ENCODE measurements at regions not wholly inside any gene's neighbourhood (a gene's known extent, or its start where the extent isn't known, plus 50 kb on each side); places are given as distances from the start of the nearest gene placed in this dataset.

DNA sequence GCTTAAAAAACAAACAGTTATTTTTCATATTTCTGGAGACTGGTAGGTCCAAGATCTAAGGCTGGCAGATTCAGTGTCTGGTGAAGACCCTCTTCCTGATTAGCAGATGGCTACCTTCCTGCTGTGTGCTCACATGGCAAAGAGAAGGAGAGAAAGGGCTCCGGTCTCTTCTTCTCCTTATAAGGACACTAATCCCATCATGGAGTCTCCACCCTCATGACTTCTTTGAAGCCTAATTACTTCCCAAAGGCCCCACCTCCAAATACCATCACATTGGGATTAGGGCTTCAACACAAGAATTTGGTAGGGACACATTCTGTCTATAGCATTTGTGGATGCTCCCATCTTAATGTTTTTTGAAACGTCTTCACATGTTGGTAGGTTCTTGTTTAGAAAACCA is 391.1 kb downstream of the TMEM161B start:
- DNase-seq (ENCODE audit: low read depth in 4 of 4, low spot score in 3 of 4) = no peak

DNA sequence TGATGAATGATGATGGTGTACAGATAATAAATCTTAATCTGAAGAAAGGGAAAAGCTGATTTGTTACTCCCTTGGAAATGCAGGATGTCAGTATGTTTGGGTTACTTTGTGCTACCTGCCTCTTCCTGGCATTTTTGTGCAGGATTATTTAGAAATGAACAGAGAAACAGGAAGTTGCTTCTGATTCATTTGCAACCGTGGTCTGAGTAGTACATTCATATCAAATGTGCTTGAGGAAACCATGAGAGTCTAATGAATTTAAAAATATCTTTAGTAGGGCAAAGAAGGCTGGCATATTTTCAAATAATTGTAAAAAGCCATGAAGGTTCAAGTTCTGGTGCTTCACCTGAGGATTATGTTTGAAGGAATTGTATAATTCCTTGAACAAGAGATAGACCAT is 391.6 kb downstream of the TMEM161B start:
- no peak for DNase-seq (ENCODE audit: low read depth in 4 of 4, low spot score in 3 of 4)

DNA sequence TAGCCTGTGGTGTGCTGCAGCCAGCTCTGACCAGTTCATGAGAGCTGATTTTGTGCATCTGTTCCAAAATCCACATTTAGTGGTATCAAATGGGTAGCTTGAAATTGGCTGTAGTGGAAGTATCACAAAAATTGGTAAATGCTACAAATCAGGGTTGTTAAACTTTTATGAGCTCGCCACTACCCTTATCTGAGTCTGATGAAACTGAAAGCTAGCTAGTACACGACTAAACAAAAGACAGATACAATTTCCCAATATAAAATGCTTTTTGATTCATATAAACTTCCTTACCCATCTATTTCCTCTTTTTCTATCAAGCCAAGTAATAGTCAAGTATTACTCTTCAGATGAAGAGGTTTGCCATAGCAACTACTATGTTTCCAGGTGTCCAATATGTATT is 392.0 kb downstream of the TMEM161B start:
- no peak for DNase-seq (ENCODE audit: low read depth in 4 of 4, low spot score in 3 of 4)

DNA sequence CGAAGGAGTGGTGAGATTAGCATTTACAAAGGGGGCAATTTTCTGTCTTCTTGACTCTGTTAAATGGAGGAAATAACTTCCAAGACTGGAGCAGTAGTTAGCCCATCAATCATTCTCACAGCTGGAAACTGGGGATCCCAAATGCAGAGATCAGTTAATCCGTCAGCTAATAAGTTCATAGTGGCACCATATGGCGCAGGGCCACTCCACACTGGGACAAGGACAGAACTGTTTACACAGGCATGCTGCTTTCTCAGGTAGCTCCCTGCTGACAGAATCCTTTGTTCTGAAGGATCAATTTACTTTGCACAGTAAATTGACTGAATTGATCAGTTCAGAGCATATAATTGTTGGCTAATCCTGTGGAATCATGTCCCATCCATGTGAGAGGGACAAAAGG is 395.7 kb downstream of the TMEM161B start:
- no peak for DNase-seq (ENCODE audit: low read depth in 4 of 4, low spot score in 3 of 4)

DNA sequence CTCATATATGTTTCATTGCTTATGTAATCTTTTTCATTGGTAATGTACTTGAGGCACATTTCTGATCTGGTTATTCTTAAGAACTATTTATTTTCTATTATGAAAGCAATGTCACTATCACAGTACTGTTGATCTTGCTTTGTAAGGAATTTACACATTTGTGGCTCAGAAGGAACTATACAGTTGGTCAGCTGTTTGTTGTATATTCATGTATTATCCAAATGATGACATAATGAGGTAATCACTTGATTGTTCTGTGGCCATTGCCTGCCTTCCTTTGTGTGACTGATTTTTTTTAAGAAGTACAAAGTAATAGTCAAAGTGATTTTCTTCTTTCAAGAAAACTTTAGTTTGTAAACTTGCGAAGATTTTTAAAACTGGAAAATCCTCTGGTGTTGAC is 399.9 kb downstream of the TMEM161B start:
- no peak for DNase-seq (ENCODE audit: low read depth in 4 of 4, low spot score in 3 of 4)

DNA sequence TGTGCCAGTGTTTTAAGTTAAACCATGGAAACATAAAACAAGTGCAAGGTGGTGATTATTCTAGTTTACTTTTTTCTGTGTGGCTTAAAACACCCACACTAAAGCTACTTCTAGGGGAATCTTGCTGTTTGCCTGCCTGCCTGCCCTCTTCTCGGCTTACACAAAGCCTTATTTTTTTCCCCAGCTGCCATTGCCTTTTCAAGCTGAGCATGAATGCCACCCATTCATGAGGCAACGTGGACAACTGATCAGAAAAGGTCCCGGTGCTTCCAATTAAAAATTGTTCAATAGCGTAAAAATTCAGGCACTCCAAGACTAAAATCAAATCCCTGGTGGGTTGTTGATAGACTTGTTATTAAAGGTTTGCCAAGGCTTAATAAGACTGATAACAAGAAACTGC is 401.4 kb downstream of the TMEM161B start:
- no peak for DNase-seq (ENCODE audit: low read depth in 4 of 4, low spot score in 3 of 4)

DNA sequence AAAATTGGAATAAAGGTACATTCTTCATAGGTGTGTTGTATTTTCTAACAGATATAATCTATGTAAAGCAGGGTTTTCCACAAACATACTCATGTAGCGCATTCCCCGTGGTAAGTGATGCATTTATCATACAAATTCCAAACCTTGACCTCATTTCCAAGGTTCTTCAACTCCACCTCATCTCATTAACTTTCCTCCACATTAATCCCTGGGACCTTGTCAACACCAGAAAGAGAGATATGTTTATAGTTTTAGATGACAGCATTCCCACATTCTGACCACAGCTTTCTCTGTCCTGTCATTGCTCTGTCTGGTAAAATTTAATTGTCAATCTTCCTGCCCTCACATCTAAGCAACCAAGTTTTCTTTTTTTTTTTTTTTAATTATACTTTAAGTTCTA is 415.1 kb downstream of the TMEM161B start:
- no peak for DNase-seq (ENCODE audit: low read depth in 4 of 4, low spot score in 3 of 4)

DNA sequence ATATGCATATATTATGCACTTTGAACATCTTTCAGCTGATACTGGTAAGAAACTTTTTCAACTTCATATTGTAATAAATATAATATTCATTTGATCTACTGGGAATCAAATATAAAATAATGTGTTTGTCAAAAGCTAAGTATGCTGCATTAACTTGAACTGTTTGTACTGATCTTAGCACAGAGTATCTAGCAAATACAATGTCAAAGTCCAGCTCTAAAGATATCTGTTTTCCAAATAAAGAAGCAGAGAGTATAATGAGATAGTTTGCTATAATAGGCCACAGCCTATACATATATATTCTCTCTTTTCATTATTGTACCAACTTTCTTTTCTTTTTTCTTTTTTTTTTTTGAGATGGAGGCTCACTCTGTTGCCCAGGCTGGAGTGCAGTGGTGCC is 417.0 kb downstream of the TMEM161B start:
- no peak for DNase-seq (ENCODE audit: low read depth in 4 of 4, low spot score in 3 of 4)

DNA sequence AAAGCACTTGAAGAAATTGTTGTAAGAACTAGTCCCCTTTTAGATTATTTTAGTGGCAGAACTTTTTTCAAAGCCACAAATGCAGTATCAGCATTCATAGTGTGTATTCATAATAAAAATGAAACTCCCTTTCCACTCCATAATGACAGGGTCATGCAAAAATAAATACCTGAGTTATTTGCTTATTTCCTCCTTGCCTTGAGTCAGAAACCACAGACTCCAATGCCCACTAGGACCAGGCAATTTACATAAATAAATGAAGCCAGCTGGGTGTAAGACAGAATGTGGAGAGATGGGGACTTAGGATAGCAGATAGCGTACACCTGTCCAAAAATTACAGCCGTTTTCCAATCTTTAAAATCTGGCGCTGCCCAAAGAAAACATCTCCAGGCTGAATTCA is 417.8 kb downstream of the TMEM161B start:
- no peak for DNase-seq (ENCODE audit: low read depth in 4 of 4, low spot score in 3 of 4)

DNA sequence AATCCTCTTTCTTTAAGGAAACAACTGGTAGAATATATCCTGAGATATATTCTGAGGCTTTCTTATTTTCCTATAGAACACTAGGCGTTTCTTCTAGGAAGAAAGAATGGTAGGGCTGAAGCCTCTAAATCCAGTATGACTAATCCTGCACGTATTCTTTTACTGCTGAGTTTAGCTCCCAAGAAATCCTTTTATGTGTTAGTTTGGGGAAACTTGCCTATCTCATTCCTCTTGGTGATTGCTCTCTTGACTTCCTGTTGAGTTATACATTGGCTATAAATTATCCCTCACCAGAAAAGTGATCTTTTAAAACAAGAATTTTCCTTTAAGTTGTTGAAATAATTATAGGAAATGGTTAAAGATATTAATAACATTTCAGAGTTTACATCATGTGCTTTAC is 422.9 kb downstream of the TMEM161B start:
- DNase-seq (ENCODE audit: low read depth in 4 of 4, low spot score in 3 of 4) = no peak

DNA sequence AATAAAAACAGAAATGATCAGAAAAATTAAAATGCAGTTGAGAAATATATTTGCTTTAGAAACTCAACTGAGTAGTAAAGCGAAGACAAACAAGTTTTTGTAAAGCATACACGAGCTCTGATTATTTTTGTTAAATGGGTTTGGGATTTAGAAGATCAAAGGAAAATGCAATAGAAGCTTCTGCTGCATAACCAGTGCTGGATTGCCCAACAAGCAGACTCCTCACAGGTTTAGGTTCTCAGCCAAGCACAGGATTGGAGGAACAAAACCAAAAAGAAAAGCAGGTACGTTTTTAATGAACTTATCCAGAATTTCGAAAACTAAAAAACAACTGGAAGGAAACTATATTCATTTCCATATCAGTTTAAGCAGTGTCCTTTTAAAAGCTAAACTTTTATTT is 423.8 kb downstream of the TMEM161B start:
- no peak for DNase-seq (ENCODE audit: low read depth in 4 of 4, low spot score in 3 of 4)

DNA sequence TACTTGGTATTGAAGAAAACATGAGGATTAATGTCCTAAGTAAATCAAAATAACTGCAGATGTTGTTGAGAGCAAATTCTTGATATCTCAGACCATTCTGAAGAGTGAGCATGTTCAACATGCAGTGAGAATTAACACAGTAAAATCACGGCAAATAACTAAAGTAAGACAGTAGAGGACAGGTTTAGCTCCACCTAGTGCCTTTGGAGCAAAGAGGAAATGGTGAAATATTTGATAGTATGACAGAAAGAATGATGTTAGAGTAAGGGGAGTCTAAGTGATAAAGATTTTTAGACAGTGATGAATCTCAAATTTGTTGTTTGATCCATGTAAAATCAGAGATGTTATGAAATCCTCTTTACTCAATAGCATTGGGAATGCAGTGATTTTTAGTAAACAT is 424.2 kb downstream of the TMEM161B start:
- no peak for DNase-seq (ENCODE audit: low read depth in 4 of 4, low spot score in 3 of 4)

DNA sequence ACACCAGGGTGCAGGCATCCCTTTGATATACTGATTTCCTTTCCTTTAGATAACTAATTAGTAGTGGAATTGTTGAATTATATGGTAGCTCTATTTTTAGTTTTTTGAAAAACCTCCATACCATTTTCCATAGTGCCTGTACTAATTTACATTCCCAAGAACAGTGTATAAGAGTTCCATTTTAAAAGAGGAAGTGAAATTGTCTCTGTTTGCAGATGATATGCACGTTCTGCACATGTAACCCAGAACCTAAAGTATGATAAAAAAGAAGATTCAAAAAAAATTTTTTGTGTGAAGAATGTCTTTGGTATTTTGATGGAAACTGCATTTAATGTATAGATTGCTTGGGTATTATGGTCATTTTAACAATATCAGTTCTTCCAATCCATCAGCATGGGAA is 424.0 kb upstream of the CCNH start:
- DNase-seq (ENCODE audit: low read depth in 4 of 4, low spot score in 3 of 4) = no peak

DNA sequence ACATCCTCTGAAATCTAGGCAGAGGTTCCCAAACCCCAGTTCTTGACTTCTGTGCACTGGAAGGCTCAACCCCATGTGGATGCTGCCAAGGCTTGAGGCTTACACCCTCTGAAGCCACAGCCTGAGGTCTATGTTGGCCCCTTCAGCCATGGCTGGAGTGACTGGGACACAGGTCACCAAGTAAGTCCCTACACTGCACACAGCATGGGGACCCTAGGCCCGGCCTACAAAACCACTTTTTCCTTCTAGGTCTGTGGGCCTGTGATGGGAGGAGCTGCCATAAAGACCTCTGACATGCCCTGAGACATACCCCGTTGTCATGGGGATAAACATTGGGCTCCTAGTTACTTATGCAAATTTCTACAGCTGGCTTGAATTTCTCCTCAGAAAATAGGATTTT is 418.8 kb upstream of the CCNH start:
- DNase-seq (ENCODE audit: low read depth in 4 of 4, low spot score in 3 of 4) = no peak

DNA sequence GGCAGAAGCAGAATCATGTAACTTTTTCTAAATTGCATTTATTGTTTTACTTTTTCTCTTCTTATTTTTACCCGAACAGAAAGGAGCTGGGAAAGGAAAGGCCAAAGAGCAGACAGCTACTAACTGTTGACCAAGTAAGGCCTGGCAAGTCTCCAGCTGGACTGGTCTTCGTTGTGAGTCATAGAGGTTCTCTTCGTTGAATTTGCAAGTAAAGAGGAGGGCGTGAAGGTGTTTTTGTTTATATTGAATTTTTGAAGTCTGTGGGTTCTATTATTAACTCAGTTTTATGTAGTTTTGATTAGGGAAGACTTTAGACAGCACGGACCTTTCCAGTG is 416.5 kb upstream of the CCNH start:
- no peak for DNase-seq (ENCODE audit: low read depth in 4 of 4, low spot score in 3 of 4)

DNA sequence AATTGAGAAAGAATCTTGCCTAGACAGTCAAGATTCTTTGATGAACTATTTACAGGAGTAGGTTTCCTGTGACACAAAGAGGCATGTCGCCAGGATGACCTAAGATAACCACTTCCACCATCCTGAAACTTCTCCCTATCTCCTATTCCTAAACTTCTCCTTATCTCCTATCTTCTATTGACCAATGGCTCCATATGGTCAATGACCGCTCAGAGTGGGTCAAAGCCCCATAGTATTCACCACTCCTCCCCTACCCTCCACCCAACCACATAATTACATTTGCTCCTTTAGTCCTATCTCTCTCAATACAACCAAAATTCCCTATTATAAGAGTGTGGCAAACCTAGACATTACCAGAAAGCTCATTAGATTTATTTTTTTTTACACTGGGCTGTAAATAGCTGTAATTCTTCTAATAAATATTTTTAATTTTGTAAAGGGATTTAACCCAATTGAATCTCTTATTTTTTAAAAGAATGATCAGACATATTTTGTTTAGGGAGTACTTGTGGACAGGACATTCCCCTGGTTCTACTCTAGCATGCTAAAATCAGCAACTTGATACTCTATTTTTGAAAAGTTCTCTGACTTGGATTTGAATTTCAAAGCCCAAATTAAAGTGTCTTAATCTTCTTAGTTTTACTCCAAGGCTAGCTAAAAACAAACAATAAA is 416.0 kb upstream of the CCNH start:
- DNase-seq (ENCODE audit: low read depth in 4 of 4, low spot score in 3 of 4) = no peak

DNA sequence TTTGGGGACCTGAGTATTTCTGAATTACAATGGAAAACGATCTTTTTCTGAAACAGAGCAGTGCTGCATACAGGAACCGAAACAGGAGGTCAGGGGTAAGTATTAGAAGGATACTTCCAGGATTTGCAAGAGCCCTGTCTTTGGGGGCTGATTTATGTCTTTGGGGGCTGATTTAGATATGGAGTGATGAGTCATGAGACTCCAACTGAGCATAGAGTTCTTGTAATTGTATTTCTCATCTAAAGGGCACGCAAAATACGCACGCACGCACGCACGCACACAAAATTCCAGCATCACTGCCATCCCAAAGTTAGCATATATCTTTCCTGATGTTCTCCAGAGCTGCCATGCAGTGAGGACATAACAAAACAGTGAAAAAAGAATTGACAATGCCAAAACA is 414.8 kb upstream of the CCNH start:
- no peak for DNase-seq (ENCODE audit: low read depth in 4 of 4, low spot score in 3 of 4)

DNA sequence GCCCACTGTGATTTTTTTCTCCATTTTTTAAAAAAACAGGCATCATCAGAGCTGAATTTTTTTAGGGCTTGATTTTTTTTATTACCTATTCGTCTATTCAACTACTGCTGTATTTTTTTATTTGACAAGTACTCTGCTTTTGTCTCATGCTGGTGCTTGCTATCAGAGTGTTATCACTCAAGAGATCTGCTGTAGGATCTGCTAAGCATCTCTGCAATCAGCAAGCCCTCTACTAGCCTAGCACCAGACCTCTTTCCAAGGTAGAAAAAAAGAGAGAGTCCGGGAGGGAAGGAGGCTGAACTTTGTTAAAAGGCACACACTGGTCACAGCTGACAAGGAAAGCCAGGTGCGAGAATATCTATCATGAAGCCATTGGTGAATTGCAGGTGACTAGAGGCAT is 413.8 kb upstream of the CCNH start:
- DNase-seq (ENCODE audit: low read depth in 4 of 4, low spot score in 3 of 4) = no peak

DNA sequence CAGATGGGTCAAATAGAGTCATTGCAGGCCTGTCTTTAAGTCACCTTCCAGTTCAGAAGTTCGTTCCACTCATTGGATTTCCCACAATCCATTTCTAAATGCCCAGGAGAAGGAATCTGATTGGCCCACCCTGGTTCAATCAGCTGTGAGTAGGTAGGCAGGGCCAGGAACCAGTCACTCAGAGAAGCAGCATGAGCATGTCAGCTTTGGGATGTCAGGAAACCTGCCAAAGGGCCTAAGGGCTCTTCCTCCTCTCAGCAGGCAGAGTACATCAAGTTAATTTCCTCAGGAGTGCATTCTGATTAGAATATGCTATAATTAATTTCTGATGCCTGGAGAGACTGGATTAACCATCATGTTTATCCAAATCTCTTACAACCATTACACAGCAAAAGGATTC is 412.9 kb upstream of the CCNH start:
- no peak for DNase-seq (ENCODE audit: low read depth in 4 of 4, low spot score in 3 of 4)

DNA sequence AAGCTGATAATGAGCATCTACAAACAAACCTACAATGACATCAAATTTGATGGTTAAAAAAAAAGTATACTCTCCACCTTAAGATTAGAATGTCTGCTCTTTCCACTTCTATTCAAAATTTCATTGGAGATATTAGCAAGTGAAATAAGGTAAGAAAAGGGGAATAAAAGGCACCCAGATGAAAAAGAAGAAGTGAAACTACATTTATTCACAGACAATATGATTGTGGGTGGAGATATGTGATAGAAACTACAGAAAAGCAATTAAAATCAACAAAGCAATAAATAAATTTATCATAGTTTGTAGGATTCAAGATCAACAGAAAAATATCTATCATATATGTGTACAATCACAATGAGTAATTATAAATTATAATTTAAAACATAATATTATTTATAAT is 395.1 kb upstream of the CCNH start:
- no peak for DNase-seq (ENCODE audit: low read depth in 4 of 4, low spot score in 3 of 4)

DNA sequence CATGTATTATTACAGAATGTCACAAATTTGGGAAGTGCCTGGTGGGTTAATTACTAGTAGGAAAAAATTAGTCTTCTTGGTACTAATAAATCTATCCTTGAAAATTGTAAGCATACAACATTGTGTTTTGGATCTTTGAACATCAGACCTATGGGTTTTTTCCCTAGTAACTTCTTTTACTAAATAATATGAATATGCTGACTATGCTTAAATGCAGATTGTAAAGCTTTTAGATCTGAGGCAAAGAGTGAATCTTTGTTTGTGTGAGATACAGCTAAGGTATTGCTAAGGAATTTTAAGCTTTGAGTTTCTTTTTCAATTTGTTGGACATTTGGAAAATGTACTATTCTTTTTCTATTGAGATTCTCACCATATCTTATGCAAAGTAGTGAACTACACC is 390.6 kb upstream of the CCNH start:
- DNase-seq (ENCODE audit: low read depth in 4 of 4, low spot score in 3 of 4) = no peak

DNA sequence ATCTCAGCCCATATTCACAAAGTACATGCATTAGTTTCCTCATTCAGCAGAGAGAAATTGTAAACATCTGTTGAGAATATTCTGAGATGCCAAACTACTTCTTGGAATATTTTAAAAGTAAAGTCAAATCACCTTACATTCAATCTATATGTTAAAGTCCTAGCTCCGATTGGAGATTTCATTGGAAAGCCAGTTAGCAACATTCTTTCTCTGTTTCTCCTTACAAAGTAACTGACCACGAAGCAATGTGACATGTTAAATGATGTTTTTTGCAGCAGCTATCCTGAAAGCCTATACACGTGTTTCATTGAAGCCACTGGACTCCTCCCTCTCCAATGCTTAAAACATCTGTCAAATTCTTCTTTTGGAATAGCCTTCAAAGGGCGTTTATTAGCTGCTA is 379.1 kb upstream of the CCNH start:
- no peak for DNase-seq (ENCODE audit: low read depth in 4 of 4, low spot score in 3 of 4)

DNA sequence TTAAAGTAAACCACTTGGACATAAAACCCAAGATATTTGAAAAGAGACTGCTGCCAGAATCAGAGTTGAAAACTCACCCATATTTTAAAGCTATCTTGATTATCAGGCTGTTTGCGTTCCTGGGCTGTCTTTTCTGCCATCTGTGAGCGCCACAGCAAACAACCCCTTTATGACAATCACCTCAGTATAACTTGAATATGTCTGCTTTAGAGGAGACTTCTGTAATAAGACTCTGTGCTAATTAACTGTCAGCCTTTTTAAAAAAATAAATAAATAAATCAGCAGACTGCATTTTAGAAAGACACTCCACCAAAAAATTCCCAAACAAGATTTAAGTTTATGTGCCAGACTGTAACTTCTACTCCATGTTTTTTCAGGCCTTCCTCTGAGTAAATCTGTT is 375.7 kb upstream of the CCNH start:
- DNase-seq (ENCODE audit: low read depth in 4 of 4, low spot score in 3 of 4) = no peak

Measured in left renal pelvis (tissue), 4 donors.